GM12865 (cell line): ENCODE measurements at regions not wholly inside any gene's neighbourhood (a gene's known extent, or its start where the extent isn't known, plus 50 kb on each side); places are given as distances from the start of the nearest gene placed in this dataset.

Experiments used
- DNase-seq: peaks from one replicate; pipeline ENCODE4 v3.0.0; 2010; ENCODE audit warnings: low read depth
- H3K4me3 ChIP-seq: 2 replicates; pipeline ENCODE4 v1.5.1; 2011; ENCODE audit warnings: mild to moderate bottlenecking, low read depth, low read length, control low read depth
- CTCF ChIP-seq: IDR thresholded peaks from 2 replicates; pipeline ENCODE4 v1.5.1; 2011; ENCODE audit warnings: low read length, control low read depth, low read depth, inconsistent platforms; ENCODE audit not compliant: insufficient read depth; ENCODE audit errors: missing control alignments

DNA sequence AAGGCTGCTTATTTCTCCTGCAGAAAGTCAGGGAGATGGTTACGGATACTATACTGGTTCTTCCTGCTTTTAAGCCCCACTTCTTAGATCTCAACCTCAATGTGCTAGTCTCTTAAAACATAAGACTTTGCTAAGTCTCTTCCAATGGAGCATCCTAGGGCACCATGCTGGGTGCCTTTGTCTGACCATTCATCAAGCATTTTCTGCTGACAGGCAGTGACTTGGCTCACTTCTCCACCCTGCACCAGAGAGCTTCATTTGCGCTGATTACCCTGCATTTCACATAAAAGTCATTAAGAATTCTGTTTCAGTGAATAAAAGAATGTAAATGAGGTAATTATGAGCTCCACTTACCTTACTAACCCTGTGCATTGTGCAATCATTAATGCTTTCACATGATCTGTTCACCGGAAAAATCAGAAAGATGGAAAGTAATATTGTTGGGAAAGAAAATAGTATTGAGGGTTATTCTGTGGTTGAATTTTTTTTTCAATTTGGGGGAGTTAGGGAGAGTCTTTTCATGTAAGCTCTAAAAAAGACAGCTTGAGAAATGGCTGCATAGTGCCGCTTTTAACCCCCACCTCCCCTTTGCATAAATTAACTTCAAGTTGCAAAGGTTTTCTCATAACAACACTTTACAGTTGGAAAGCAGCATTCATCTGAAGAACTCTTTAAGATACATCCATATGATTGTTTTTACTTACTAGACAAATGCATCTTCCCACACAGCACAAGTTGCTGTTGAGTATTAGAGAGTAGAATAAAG is 677.3 kb upstream of the KIRREL3 start:
- H3K4me3 ChIP-seq, result no peak overlapping the region
- no peak for TF ChIP-seq CTCF
- no peak for DNase-seq

- H3K4me3 ChIP-seq, result no peak overlapping the region
- TF ChIP-seq CTCF, result no peak
- DNase-seq, result no peak
Observed at GRCh38 chr11:127675581-127675980, 675.0 kb upstream of the KIRREL3 start.

- DNase-seq, result no peak
- TF ChIP-seq CTCF, result no peak
- no peak overlapping the region for H3K4me3 ChIP-seq
Observed at GRCh38 chr11:127674754-127675153, 674.2 kb upstream of the KIRREL3 start.

GRCh38 chr11:127670374-127671119 is 670.0 kb upstream of the KIRREL3 start:
- H3K4me3 ChIP-seq, result no peak overlapping the region
- no peak for DNase-seq
- no peak for TF ChIP-seq CTCF

- H3K4me3 ChIP-seq, result no peak overlapping the region
- no peak for TF ChIP-seq CTCF
- no peak for DNase-seq
Observed at GRCh38 chr11:127656116-127656836, 655.7 kb upstream of the KIRREL3 start.

- no peak for DNase-seq
- no peak for TF ChIP-seq CTCF
- H3K4me3 ChIP-seq, result no peak overlapping the region
Observed at GRCh38 chr11:127653076-127653475, 652.5 kb upstream of the KIRREL3 start.
